Ecto neural progenitor cell (in vitro differentiated cells): ENCODE measurements at regions not wholly inside any gene's neighbourhood (a gene's known extent, or its start where the extent isn't known, plus 50 kb on each side); places are given as distances from the start of the nearest gene placed in this dataset.
"Not testable (repeated sequence)": the region's sequence is repeated elsewhere in the genome, so short reads cannot be mapped to it uniquely, and the experiment has no call there.

Experiments
- DNase-seq: peaks from one replicate; pipeline ENCODE4 v3.0.0-alpha.2; 2018; ENCODE audit warnings: low spot score

DNA sequence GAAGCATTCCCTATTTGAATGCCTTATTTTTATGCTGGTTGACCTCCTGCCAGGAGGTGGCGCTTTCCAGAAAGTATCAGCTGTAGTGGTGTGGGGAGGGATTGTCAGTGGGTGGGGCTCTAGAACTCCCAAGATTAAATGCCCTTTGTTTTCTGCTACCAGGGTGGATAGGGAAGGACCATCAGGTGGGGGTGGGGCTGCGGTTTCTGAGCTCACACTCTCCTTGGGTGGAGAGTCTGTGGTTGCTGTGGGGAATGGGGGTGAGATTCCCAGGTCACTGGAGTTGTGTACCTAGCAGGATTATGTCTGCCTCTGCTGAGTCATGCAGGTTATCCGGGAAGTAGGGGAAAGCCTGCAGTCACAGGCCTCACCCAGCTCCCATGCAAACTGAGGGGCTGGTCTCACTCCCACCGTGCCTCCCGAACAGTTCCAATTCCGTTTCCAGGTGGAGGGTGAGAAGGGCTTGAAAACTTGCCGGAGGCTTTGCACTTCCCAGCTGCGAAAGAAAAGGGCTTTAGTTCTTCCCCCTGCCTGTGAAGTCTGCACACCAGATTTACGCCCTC, 68.3 kb downstream of the ALG10B start:
- peak; percentile 58 for DNase-seq

- DNase-seq, result no peak
These were observed 68.9 kb downstream of the ALG10B start for GRCh38 chr12:38385486-38385885.

DNA sequence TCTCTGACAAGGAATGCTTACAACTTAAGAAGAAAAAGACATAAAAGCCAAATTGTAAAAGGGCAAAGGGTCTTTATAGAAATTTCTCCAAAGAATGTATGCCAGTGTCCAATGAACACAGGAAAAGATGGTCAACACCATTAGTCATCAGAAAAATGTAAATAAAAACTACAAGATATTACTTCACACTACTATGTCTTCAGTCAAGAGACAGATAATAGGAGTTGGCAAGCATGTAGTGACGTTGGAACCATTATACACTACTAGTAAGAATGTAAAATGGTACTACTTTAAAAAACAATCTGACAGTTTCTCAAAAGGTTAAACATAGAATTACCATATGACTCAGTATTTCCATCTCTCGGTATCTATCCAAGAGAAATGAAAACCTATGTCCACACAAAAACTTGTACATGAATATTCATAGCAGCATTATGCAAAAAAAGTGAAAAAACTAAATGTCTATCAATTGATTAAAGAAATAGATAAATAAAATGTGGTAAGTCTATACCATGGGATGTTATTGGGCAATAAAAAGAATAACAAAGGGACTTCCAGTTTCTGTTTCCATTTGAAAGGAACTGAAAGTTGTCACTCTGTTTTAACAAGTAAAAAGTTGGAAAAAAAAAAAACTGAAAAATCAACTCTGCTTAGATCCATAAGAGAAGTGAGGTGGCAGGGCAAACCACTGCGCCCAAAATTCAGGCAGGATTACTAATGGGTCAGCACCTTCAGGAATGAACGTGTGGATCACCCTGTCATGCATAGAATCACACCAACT, 69.8 kb downstream of the ALG10B start:
- no peak for DNase-seq

DNA sequence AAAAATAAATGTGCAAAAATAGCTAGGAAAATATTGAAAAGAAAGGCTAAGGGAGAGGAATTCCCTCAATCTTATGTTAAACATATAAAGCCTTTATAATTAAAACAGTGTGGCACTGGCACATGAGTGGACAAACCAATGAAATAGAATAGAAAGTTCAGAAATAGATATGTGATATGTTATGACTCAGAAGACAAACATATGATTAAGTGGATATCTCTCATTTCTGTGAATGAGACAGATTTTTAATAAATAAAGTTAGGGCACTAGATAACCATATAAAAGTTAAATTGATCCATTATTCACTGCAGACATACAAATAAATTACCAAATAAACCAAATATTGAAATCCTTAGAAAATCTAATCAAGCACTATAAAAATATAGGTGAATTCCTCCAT, 73.0 kb downstream of the ALG10B start:
- DNase-seq, result no peak

- DNase-seq, result no peak
These were observed 74.4 kb downstream of the ALG10B start for GRCh38 chr12:38391007-38391406.

- DNase-seq, result no peak
These were observed 76.1 kb downstream of the ALG10B start for GRCh38 chr12:38392554-38393144.

DNA sequence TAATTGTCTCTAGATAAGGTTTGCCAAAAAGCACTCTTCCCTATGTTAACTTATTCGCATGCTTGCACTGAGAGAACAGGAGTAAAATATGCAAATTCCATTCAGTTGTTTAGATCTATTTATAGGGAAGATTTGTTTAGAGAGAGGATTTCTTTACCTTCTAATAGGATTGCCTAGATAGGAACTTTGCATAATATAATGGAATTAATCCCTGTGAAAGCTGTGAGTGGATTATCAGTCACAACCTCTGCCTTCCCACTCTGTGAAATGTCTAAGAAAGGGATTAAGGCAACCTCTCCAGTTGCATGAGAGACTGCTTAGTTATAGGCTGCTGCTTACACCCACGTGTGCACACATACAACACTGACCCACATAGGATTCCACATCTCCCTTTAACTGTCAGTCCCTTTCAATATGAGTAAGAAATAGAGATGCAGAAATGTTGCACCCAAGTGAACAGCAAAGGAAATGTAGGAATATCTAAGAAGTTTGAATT, 83.2 kb downstream of the ALG10B start:
- no peak for DNase-seq

GRCh38 chr12:38402811-38403210, 86.2 kb downstream of the ALG10B start:
- DNase-seq, result no peak

DNA sequence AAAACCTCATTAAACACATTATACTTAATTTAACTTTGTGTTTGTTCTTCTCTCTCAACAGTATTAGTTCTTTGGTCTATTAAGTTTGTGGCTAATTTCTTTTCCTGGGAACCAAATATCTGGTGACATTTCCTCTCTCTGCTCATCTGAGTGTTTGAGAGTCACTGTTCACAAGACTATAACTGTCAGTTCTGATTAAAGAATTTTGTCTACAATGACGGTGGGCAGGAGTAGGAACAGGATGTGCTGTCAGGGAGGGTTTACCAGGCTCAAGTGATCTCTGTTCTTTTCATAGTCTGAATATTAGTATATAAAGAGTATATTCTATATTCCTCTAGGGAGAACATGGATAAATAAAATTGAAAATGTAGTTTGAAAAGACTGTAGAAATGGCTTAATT, 92.9 kb downstream of the ALG10B start:
- DNase-seq, result no peak

DNA sequence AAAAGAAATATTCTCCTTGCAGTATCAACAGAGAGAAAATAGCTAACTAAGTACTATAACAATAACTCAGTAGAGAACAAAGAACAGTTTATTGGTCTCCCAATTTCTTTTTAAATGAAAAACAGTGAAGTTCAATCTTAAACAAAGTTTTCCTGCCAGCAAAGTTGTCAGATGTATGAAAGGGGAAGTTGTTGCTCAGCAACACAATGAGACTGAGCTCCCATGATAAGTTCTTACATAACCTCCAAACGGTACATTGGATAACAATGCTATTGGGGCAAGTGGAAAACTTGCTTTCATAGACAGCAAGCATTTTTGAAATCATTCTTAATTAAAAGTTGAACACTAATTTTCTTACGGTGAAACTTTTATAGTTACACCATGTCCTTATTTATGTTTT, 94.9 kb downstream of the ALG10B start:
- DNase-seq, result no peak

DNA sequence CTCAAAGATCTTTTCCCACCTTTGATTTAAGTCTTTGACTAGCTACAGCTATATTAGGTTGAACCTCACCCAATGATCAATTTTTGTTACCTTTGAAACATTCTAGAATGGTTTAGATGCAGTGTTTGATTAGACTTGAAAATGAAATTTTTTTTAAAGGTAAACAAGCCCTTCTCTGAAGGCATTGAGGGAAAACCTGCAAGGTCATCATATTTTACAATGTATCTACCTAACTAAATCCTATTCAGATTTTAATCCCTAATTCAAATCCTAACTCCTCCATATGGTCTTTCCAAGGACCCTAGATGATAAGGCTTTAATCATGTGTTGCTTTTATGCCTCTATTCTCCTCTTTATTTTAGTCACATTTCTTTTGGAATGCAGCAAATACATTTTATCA, 95.4 kb downstream of the ALG10B start:
- DNase-seq, result no peak

GRCh38 chr12:38417101-38417500, 100.5 kb downstream of the ALG10B start:
- DNase-seq, result no peak

- no peak for DNase-seq
These were observed 107.9 kb downstream of the ALG10B start for GRCh38 chr12:38424436-38424835.

DNA sequence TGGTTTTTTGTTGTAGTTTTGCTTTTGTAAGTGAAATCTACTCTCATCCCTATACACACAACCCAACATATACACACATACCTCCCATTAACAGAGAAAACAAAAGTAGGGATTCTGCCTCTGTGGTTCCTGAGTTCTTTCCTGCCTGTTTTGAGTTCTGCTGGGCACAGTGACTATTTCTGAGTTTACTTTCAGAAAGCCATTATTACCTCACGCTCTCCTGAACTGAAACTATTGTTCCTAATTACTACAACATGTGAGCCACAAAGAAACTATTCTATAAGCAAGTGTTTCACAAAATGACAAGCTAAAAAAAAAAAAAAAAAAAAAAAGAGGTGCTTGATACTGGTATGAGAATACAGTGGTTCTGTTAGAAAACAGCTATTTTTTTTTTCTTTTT, 110.9 kb downstream of the ALG10B start:
- DNase-seq, result no peak

- no peak for DNase-seq
These were observed 115.3 kb downstream of the ALG10B start for GRCh38 chr12:38431921-38432320.

- DNase-seq, result not testable (repeated sequence)
These were observed 125.3 kb downstream of the ALG10B start for GRCh38 chr12:38441871-38442281.

GRCh38 chr12:38445040-38445439, 128.5 kb downstream of the ALG10B start:
- DNase-seq, result no peak

- no peak for DNase-seq
These were observed 132.4 kb downstream of the ALG10B start for GRCh38 chr12:38448991-38449390.

DNA sequence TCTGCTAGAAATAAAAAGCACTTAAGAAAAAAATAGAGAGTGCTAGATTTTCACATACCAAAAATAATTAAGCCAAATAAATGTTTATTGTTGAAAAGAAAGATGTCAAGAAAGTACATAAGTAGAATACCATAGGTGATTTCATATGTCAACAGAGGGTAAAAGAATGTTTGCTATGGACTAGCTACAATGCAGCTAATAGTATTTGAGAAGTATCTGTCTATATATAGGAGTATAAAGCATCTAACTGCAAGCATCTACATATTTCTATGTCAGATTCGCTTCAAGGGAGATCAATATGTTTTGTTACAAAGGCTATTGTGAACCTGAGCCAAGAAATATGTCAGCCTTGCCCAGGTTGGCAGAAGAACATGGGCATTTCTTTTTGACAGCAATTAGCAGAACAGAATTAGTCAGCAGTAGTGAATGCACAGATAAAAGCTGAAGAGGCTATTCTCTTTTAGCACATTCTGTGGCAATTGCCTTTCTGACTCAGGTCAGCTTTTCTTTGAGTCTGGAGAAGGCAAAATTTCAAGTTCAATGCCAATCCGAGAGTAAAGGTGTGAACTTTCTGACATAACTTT, 140.1 kb downstream of the ALG10B start:
- DNase-seq, result no peak

- no peak for DNase-seq
These were observed 148.4 kb downstream of the ALG10B start for GRCh38 chr12:38465020-38465419.

GRCh38 chr12:38469715-38470114, 153.1 kb downstream of the ALG10B start:
- DNase-seq, result no peak

DNA sequence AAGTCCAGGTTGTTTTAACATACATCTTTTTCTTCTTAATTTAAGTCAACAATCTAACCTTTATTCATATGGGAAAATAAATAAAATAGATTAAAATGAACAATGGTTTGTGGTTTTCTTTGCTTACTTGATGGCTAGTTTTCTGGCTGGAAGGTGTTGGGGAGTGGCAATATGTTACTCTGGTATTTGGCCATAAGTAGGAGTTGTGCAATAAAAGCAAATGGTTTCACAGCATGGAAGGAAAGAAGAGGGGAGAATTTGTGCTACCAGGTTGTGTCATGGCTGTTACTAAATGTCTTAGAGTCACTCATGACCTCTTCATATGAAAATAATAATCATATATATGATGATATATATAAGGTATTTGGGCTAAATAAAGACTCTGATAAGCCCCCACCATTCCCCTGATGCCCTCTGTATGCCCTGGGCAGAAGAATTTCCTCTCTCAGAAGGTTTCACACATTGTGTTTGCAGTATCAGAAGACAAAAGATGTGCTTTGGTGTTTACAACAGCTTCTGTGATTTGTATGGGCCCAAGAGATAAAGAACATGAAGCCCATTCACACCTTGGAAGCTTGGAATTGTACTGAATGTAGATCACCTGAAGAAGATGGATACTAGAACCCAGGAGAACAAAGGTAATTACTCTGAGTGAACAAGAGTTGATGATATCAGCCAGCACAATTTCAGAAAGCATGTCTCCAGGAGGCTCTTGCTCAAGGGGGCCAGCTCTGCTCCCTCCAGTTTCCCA, 160.9 kb downstream of the ALG10B start:
- no peak for DNase-seq
